GM12878 (cell line): ENCODE measurements at regions not wholly inside any gene's neighbourhood (a gene's known extent, or its start where the extent isn't known, plus 50 kb on each side); places are given as distances from the start of the nearest gene placed in this dataset.

ENCODE experiments used
- ATAC-seq: fragments of 200-7000 bp; cut with Tn5 transposase; 3 replicates; pipeline ENCODE4 v1.9.1; 2020; ENCODE audit warnings: mild to moderate bottlenecking, moderate library complexity
- BruUV-seq: library from RNA; stranded (reverse); fragments of 400-500 nt; replicated peaks from 2 replicates; lab custom pipeline; 2021; lab: Mats Ljungman, UMichigan
- CTCF ChIA-PET: fragments of 300-600 bp; sonication (Branson Sonifier 250); formaldehyde crosslinking; extraction: SDS; loops from one replicate; lab custom pipeline; 2021; ENCODE audit warnings: inconsistent platforms; lab: Yijun Ruan, JAX
- POLR2A ChIA-PET: fragments of 350-600 bp; formaldehyde crosslinking; extraction: SDS; loops from one replicate; lab custom pipeline; 2021; ENCODE audit warnings: inconsistent platforms; lab: Charles Lee
- RAD21 ChIA-PET: fragments of 300-600 bp; sonication (Branson Sonifier 250); formaldehyde crosslinking; loops from one replicate; lab custom pipeline; 2023; ENCODE audit warnings: antibody characterized with exemption; ENCODE audit not compliant: unreplicated experiment; lab: Charles Lee
- SMC1A ChIA-PET: fragments of 300-600 bp; sonication (Branson Sonifier 250); formaldehyde crosslinking; loops from one replicate; lab custom pipeline; 2023; ENCODE audit not compliant: unreplicated experiment, uncharacterized antibody; lab: Charles Lee
- DNase-seq: peaks from one replicate; pipeline ENCODE4 v3.0.0-alpha.2; 2011; ENCODE audit warnings: low read depth, low spot score
- FAIRE-seq: peaks from 3 replicates; lab custom pipeline; 2011; peaks lifted over from hg19 to GRCh38; lab: Jason Lieb, UNC
- H2AFZ ChIP-seq: 2 replicates; pipeline ENCODE4 v1.6.0; 2011; ENCODE audit warnings: low read depth, low read length, control low read depth; ENCODE audit not compliant: control insufficient read depth
- H3K27ac ChIP-seq: 2 replicates; pipeline ENCODE4 v1.5.1; 2011; ENCODE audit warnings: control low read depth; ENCODE audit not compliant: control insufficient read depth, insufficient read depth
- H3K27me3 ChIP-seq, 2 experiments: replicated peaks in 1 of 2; 2 replicates each; pipeline versions ENCODE4 v1.6.0 to v1.6.1; 2011; ENCODE audit warnings: low read length in 1 of 2; ENCODE audit not compliant: control insufficient read depth in 2 of 2, insufficient read depth in 2 of 2
- H3K36me3 ChIP-seq, 2 experiments: 2 replicates each; pipeline ENCODE4 v1.5.1; 2011; ENCODE audit warnings: low read length in 1 of 2; ENCODE audit not compliant: control insufficient read depth in 2 of 2, insufficient read depth in 2 of 2
- H3K4me1 ChIP-seq: 2 replicates; pipeline ENCODE4 v1.6.1; 2011; ENCODE audit warnings: mild to moderate bottlenecking, low read length, moderate library complexity, mixed read lengths; ENCODE audit not compliant: control insufficient read depth, insufficient read depth
- H3K4me2 ChIP-seq: 2 replicates; pipeline ENCODE4 v1.6.0; 2011; ENCODE audit warnings: control low read depth; ENCODE audit not compliant: control insufficient read depth, insufficient read depth
- H3K4me3 ChIP-seq: fragments of 200-600 bp; sonication (generic); 2 replicates; pipeline ENCODE4 v1.5.1; 2016
- H3K79me2 ChIP-seq: 2 replicates; pipeline ENCODE4 v1.6.0; 2011; ENCODE audit warnings: low read length; ENCODE audit not compliant: control insufficient read depth, insufficient read depth
- H3K9ac ChIP-seq: 2 replicates; pipeline ENCODE4 v1.8.0; 2011; ENCODE audit warnings: low read length, control low read depth, mixed read lengths; ENCODE audit not compliant: control insufficient read depth, insufficient read depth
- H3K9me3 ChIP-seq: replicated peaks from 3 replicates; pipeline ENCODE4 v1.5.1; 2011; ENCODE audit warnings: mild to moderate bottlenecking, low read length; ENCODE audit not compliant: control insufficient read depth, insufficient read depth
- H4K20me1 ChIP-seq: 2 replicates; pipeline ENCODE4 v1.6.0; 2011; ENCODE audit not compliant: control insufficient read depth, insufficient read depth
- BMI1 ChIP-seq: fragments of 450-650 bp; IDR thresholded peaks from 2 replicates; pipeline ENCODE4 v1.6.1; 2016; ENCODE audit warnings: mild to moderate bottlenecking, moderate library complexity, borderline replicate concordance
- CBFB ChIP-seq: IDR thresholded peaks from 2 replicates; pipeline ENCODE4 v1.6.1; 2016; ENCODE audit warnings: antibody characterized with exemption, low read depth
- CHD2 ChIP-seq: IDR thresholded peaks from 2 replicates; pipeline ENCODE4 v1.6.1; 2011; ENCODE audit warnings: low read depth, low read length, improper control_type of control experiment, borderline replicate concordance
- IKZF1 ChIP-seq: fragments of 450-650 bp; conservative IDR thresholded peaks from 2 replicates; pipeline ENCODE4 v1.6.1; 2017; ENCODE audit warnings: antibody characterized with exemption, mild to moderate bottlenecking
- IKZF2 ChIP-seq, 2 experiments: fragments of 450-650 bp; IDR thresholded peaks; 2 replicates each; pipeline ENCODE4 v1.6.1; 2017; ENCODE audit warnings: mild to moderate bottlenecking in 2 of 2, moderate library complexity in 2 of 2
- KDM1A ChIP-seq: fragments of 200-600 bp; sonication (generic); IDR thresholded peaks from 2 replicates; pipeline ENCODE4 v1.6.1; 2016; ENCODE audit warnings: borderline replicate concordance
- MAX ChIP-seq: IDR thresholded peaks from 2 replicates; pipeline ENCODE4 v1.6.1; 2012; ENCODE audit warnings: low read depth, low read length, improper control_type of control experiment
- NBN ChIP-seq: fragments of 450-650 bp; IDR thresholded peaks from 2 replicates; pipeline ENCODE4 v1.6.1; 2016
- POLR2AphosphoS2 ChIP-seq: IDR thresholded peaks from 2 replicates; pipeline ENCODE4 v1.6.1; 2011; ENCODE audit warnings: low read depth, mild to moderate bottlenecking, low read length, improper control_type of control experiment, moderate library complexity
- RB1 ChIP-seq: fragments of 450-650 bp; formaldehyde crosslinking; IDR thresholded peaks from 2 replicates; pipeline ENCODE4 v1.6.1; 2017; ENCODE audit warnings: mild to moderate bottlenecking, borderline replicate concordance
- RCOR1 ChIP-seq: conservative IDR thresholded peaks from 2 replicates; pipeline ENCODE4 v1.6.1; 2012; ENCODE audit warnings: low read depth, low read length, improper control_type of control experiment
- SIN3A ChIP-seq: IDR thresholded peaks from 2 replicates; pipeline ENCODE4 v1.6.1; 2012; ENCODE audit warnings: low read depth, low read length, improper control_type of control experiment
- SMC3 ChIP-seq: IDR thresholded peaks from 2 replicates; pipeline ENCODE4 v1.6.1; 2011; ENCODE audit warnings: low read length, improper control_type of control experiment, borderline replicate concordance
- TCF12 ChIP-seq: IDR thresholded peaks from 2 replicates; pipeline ENCODE4 v1.6.1; 2011; ENCODE audit warnings: low read depth, mild to moderate bottlenecking, low read length
- TCF3 ChIP-seq: IDR thresholded peaks from 2 replicates; pipeline ENCODE4 v1.6.1; 2012; ENCODE audit warnings: low read depth, mild to moderate bottlenecking, low read length, borderline replicate concordance; ENCODE audit not compliant: insufficient read depth
- WRNIP1 ChIP-seq: IDR thresholded peaks from 2 replicates; pipeline ENCODE4 v1.6.1; 2011; ENCODE audit warnings: low read depth, low read length, improper control_type of control experiment, borderline replicate concordance
- YBX1 ChIP-seq: fragments of 450-650 bp; IDR thresholded peaks from 2 replicates; pipeline ENCODE4 v1.6.1; 2016; ENCODE audit warnings: antibody characterized with exemption
- YY1 ChIP-seq: IDR thresholded peaks from 2 replicates; pipeline ENCODE4 v1.6.1; 2011; ENCODE audit warnings: low read depth, mild to moderate bottlenecking, low read length
- ZNF274 ChIP-seq: IDR thresholded peaks from one replicate; pipeline ENCODE4 v1.8.0; 2011; ENCODE audit not compliant: insufficient read length, insufficient read depth
- WGBS: methylation state at CpG from one replicate; pipeline ENCODE4 v1.1.6; 2016; ENCODE audit warnings: low lambda C conversion rate; ENCODE audit not compliant: insufficient replicate concordance, insufficient coverage; ENCODE audit errors: missing lambda C conversion rate; 5-methylcytosine and 5-hydroxymethylcytosine counted together
- in situ Hi-C: fragments of 300-500 bp; cut with MboI; formaldehyde crosslinking; loops from 9 replicates; pipeline ENCODE4 v1.14.3; 2018; ENCODE audit warnings: mixed read lengths
- intact Hi-C: fragments of 100-400 bp; cut with micrococcal nuclease; formaldehyde crosslinking; loops from one replicate; pipeline ENCODE4 v1.14.2; 2022; ENCODE audit not compliant: unreplicated experiment
- TF ChIP-seq, protein P1 (sequence below): IDR thresholded peaks from 2 replicates; pipeline ENCODE4 v1.6.1; 2012; ENCODE audit warnings: low read length, inconsistent platforms

GRCh38 chr6:163630991-163631390, 216.5 kb downstream of the QKI start:
- Histone ChIP-seq H3K9ac (no peak overlapping the region), H3K27ac (no peak overlapping the region), H3K27me3 (no peaks in the 10 kb centered on the region), H4K20me1 (no peaks in the 10 kb centered on the region), H3K36me3 (no peaks in the 10 kb centered on the region), H2AFZ (no peak overlapping the region), H3K4me3 (no peak overlapping the region), H3K9me3 (peaks cover 4% of the 10 kb centered on the region; the same call in 1 of the 3 replicates), H3K4me1 (no peaks in the 10 kb centered on the region; the same call in 1 of the 2 replicates), H3K4me2 (no peak overlapping the region), H3K79me2 (no peaks in the 10 kb centered on the region)
- BruUV-seq, result no TSS peak
- ChIA-PET SMC1A (no interaction called here), CTCF (no interaction called here), POLR2A (no interaction called here), RAD21 (no interaction called here)
- FAIRE-seq, result no peak
- 75% methylated on average over 22 of the region's 22 CpGs for WGBS
- no peak for ATAC-seq
- no peak for DNase-seq
- TF ChIP-seq CBFB, result no peak
- TF ChIP-seq, protein P1, sequence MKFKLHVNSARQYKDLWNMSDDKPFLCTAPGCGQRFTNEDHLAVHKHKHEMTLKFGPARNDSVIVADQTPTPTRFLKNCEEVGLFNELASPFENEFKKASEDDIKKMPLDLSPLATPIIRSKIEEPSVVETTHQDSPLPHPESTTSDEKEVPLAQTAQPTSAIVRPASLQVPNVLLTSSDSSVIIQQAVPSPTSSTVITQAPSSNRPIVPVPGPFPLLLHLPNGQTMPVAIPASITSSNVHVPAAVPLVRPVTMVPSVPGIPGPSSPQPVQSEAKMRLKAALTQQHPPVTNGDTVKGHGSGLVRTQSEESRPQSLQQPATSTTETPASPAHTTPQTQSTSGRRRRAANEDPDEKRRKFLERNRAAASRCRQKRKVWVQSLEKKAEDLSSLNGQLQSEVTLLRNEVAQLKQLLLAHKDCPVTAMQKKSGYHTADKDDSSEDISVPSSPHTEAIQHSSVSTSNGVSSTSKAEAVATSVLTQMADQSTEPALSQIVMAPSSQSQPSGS, result no peak
- TF ChIP-seq IKZF2 (IDR thresholded peaks at IDR 0.05), result no peak
- TF ChIP-seq IKZF1, result no peak
- TF ChIP-seq YBX1, result no peak
- TF ChIP-seq NBN, result no peak
- no peak for TF ChIP-seq TCF3
- TF ChIP-seq POLR2AphosphoS2, result no peak
- no peak for TF ChIP-seq MAX
- no peak for TF ChIP-seq TCF12
- no peak for TF ChIP-seq ZNF274
- no peak for TF ChIP-seq YY1
- TF ChIP-seq SIN3A, result no peak
- no peak for TF ChIP-seq RCOR1
- TF ChIP-seq RB1, result no peak
- no peak for TF ChIP-seq KDM1A
- no peak for TF ChIP-seq SMC3
- TF ChIP-seq CHD2, result no peak
- TF ChIP-seq BMI1, result no peak
- TF ChIP-seq WRNIP1, result no peak
- intact Hi-C loops (no loop called here), in situ Hi-C loops (no loop called here)
